Transverse colon (tissue), 3 donors: ENCODE measurements at regions not wholly inside any gene's neighbourhood (a gene's known extent, or its start where the extent isn't known, plus 50 kb on each side); places are given as distances from the start of the nearest gene placed in this dataset.
"Not testable (repeated sequence)": the region's sequence is repeated elsewhere in the genome, so short reads cannot be mapped to it uniquely, and the experiment has no call there.

Experiments
- EP300 ChIP-seq: sonication (generic); formaldehyde crosslinking; IDR thresholded peaks from one replicate; pipeline ENCODE4 v1.6.1; 2017; ENCODE audit warnings: antibody characterized with exemption, low read depth
- POLR2A ChIP-seq: fragments of 450-650 bp; IDR thresholded peaks from one replicate; pipeline ENCODE4 v1.6.1; 2016; ENCODE audit warnings: antibody characterized with exemption, mild to moderate bottlenecking, moderate library complexity
- TF ChIP-seq, protein P1 (sequence below), 5 experiments: fragments of 200-600 bp in 3 of 5; fragments of 450-650 bp in 2 of 5; sonication (generic) in 3 of 5; IDR thresholded peaks; 1 replicate in 2 of 5; 2 replicates in 3 of 5; pipeline ENCODE4 v1.5.1; 2016 to 2017; ENCODE audit warnings: antibody characterized with exemption in 5 of 5, inconsistent platforms in 3 of 5, mild to moderate bottlenecking in 2 of 5, moderate library complexity in 1 of 5

- TF ChIP-seq, protein P1, sequence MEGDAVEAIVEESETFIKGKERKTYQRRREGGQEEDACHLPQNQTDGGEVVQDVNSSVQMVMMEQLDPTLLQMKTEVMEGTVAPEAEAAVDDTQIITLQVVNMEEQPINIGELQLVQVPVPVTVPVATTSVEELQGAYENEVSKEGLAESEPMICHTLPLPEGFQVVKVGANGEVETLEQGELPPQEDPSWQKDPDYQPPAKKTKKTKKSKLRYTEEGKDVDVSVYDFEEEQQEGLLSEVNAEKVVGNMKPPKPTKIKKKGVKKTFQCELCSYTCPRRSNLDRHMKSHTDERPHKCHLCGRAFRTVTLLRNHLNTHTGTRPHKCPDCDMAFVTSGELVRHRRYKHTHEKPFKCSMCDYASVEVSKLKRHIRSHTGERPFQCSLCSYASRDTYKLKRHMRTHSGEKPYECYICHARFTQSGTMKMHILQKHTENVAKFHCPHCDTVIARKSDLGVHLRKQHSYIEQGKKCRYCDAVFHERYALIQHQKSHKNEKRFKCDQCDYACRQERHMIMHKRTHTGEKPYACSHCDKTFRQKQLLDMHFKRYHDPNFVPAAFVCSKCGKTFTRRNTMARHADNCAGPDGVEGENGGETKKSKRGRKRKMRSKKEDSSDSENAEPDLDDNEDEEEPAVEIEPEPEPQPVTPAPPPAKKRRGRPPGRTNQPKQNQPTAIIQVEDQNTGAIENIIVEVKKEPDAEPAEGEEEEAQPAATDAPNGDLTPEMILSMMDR (IDR thresholded peaks at IDR 0.05) = peak; percentile 45 to 90 (median 59)
- TF ChIP-seq EP300 = not testable (repeated sequence)
- TF ChIP-seq POLR2A = peak; percentile 25
Observed at GRCh38 chr22:23433127-23434005, 146.7 kb downstream of the IGLL1 start.
